ENCODE measurements at regions not wholly inside any gene's neighbourhood (a gene's known extent, or its start where the extent isn't known, plus 50 kb on each side); places are given as distances from the start of the nearest gene placed in this dataset.

DNA sequence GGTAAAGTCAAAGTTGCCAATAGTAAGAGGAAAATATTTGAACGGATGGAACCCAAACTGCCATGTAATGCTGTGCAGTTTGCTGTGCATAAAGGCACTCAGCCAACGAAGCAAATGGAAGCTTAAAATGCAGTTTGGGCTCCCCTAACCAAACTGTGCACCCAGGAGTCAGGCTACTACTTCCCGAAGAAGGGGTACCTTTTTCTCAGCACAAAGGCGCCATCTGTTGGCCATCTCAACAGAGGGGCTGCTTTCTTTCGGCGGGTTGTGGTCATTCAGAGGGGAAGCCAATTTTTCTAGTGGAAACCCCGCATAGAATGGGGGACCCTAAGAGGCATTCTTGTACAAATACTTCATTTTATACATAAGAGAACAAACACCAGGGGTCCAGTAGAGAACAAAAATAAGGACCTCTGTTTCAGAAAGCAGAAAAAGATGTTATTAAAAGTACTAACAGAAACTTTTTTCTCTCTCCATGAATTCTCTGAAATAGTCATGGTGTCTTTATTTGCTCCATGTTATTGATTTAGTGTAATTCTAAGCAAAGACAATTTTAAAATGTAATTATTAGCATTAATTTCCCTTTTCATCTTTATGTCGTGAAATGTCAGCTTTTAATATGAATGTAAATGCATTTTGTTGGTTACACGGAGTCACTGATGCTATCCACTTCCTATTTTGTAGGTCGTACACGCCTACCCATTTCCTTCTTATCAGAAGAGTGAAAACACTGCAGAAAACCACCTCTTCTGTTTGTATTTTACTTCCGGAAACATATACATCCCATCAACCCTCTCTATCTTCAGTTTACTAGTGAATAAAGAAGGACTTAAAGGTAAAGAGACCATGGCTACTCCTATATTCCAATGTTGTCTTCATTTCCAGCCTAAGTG lies 453.3 kb downstream of the KCNJ2 start:
- TF ChIP-seq, protein P1, sequence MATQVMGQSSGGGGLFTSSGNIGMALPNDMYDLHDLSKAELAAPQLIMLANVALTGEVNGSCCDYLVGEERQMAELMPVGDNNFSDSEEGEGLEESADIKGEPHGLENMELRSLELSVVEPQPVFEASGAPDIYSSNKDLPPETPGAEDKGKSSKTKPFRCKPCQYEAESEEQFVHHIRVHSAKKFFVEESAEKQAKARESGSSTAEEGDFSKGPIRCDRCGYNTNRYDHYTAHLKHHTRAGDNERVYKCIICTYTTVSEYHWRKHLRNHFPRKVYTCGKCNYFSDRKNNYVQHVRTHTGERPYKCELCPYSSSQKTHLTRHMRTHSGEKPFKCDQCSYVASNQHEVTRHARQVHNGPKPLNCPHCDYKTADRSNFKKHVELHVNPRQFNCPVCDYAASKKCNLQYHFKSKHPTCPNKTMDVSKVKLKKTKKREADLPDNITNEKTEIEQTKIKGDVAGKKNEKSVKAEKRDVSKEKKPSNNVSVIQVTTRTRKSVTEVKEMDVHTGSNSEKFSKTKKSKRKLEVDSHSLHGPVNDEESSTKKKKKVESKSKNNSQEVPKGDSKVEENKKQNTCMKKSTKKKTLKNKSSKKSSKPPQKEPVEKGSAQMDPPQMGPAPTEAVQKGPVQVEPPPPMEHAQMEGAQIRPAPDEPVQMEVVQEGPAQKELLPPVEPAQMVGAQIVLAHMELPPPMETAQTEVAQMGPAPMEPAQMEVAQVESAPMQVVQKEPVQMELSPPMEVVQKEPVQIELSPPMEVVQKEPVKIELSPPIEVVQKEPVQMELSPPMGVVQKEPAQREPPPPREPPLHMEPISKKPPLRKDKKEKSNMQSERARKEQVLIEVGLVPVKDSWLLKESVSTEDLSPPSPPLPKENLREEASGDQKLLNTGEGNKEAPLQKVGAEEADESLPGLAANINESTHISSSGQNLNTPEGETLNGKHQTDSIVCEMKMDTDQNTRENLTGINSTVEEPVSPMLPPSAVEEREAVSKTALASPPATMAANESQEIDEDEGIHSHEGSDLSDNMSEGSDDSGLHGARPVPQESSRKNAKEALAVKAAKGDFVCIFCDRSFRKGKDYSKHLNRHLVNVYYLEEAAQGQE (IDR thresholded peaks at IDR 0.05; ENCODE audit: low read depth) = no peak
- TF ChIP-seq EP300 (IDR thresholded peaks at IDR 0.05; ENCODE audit: borderline replicate concordance) (no peak), RAD21 (IDR thresholded peaks at IDR 0.05; ENCODE audit: low read depth) (peak; percentile 92), ZBTB7A (IDR thresholded peaks at IDR 0.05; ENCODE audit: low read depth) (no peak), FOXM1 (IDR thresholded peaks at IDR 0.05; ENCODE audit: borderline replicate concordance, low read depth) (no peak), NFIC (IDR thresholded peaks at IDR 0.05) (no peak), TAF1 (IDR thresholded peaks at IDR 0.05; ENCODE audit: low read depth) (no peak)
- TF ChIP-seq, protein P2, sequence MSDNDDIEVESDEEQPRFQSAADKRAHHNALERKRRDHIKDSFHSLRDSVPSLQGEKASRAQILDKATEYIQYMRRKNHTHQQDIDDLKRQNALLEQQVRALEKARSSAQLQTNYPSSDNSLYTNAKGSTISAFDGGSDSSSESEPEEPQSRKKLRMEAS (IDR thresholded peaks at IDR 0.05) = no peak

DNA sequence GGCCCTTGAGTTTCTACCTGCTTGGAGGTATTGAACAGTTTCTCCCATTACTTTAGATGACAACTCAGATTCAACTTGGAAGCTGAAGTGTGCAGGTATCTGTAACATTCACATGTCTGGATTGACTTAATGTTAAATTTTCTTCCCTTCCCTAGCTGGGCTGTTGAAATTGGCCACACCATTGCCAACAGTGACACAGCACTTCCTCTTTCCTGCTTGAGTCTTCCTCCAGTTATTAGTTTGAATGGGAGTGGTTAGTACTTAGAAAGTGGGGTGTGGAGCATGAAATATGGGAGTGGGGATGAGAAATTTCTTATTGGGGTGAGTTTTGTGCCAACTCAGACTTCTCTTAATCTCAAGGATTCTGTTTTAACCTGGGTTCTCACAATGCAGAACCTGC lies 454.9 kb downstream of the KCNJ2 start:
- TF ChIP-seq EP300 (IDR thresholded peaks at IDR 0.05; ENCODE audit: borderline replicate concordance) (no peak), CEBPB (IDR thresholded peaks at IDR 0.05) (no peak)
- TF ChIP-seq, protein P1 (IDR thresholded peaks at IDR 0.05; ENCODE audit: low read depth) = no peak

DNA sequence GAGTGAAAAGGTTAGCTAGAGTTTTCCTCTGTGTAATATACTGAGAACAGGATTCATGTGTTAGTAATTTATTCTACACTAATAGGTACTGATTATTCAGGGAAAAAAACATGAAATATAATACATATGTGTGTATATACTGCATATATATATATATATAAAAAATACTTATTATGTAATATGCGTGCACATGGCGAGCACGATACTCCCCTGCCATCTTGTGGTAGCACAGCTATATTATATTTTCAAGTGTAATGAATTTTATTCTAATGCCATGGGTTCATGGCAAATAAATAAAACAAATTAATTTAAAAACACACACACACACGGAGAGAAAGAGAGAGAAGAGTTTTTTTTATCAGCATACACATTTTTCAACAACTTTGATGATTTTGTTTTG lies 460.6 kb downstream of the KCNJ2 start:
- peak; percentile 39; the same call in 1 of the 2 replicates for TF ChIP-seq RAD21 (IDR thresholded peaks at IDR 0.05; ENCODE audit: low read depth)
- no peak for TF ChIP-seq FOXM1 (IDR thresholded peaks at IDR 0.05; ENCODE audit: borderline replicate concordance, low read depth)

DNA sequence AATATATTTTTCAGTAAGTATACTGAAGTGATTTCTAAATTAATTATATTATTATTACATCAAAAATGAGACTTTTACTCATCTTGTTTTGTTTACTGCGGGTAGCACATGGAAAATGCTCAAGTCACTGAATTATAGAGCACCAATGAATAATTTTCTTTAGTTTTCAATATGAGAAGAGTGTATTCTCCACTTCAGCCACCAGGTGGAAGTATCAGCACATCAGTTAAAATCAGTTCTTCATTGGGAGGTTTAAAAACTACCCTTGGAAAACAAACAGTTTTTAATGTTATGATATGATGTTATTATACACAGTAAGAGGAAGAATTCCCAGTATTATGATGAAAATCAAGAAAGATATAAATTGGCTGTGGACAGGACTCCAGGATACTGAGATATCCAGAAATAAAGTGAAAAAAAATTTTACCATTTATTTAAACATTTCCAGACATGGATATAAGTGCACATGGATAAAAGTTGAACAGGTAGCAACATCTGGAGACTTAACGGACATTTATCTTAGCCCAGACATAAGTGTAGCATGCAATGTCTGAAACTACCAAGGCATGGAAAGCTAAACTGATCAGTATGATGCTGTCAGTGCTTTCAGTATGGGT lies 467.3 kb downstream of the KCNJ2 start:
- TF ChIP-seq CEBPB (IDR thresholded peaks at IDR 0.05) = no peak
- TF ChIP-seq EP300 (IDR thresholded peaks at IDR 0.05; ENCODE audit: borderline replicate concordance) = no peak
- TF ChIP-seq, protein P3, sequence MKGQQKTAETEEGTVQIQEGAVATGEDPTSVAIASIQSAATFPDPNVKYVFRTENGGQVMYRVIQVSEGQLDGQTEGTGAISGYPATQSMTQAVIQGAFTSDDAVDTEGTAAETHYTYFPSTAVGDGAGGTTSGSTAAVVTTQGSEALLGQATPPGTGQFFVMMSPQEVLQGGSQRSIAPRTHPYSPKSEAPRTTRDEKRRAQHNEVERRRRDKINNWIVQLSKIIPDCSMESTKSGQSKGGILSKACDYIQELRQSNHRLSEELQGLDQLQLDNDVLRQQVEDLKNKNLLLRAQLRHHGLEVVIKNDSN (IDR thresholded peaks at IDR 0.05) = no peak
- no peak for TF ChIP-seq EGR1 (IDR thresholded peaks at IDR 0.05)
- TF ChIP-seq RAD21 (IDR thresholded peaks at IDR 0.05; ENCODE audit: low read depth) = peak; percentile 92
- no peak for TF ChIP-seq TEAD4 (IDR thresholded peaks at IDR 0.05)
- TF ChIP-seq, protein P1 (IDR thresholded peaks at IDR 0.05; ENCODE audit: low read depth) = no peak

DNA sequence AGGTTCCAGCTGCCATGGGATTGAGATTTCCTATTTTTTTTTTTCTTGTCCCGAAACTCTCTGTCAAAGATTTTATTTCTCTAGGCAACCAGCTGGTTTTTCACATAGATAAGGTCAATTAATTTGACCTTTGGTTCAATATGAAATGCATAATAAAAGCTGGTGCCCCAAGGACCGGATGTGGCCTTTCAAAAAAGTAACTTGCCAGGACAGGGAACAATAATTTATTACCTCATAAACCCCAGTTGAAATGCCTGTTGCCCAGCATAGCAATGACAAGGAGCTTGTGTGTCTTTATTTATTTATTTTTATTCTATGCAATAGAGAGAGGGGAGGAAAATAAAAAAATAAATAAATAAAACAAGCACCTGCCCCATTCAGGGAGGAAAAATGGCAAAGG lies 472.7 kb downstream of the KCNJ2 start:
- TF ChIP-seq, protein P3 (IDR thresholded peaks at IDR 0.05) = no peak
- TF ChIP-seq TCF12 (IDR thresholded peaks at IDR 0.05; ENCODE audit: low read depth) = peak; percentile 57; the same call in 1 of the 2 replicates
- no peak for TF ChIP-seq TEAD4 (IDR thresholded peaks at IDR 0.05)
- no peak for TF ChIP-seq EGR1 (IDR thresholded peaks at IDR 0.05)
- TF ChIP-seq CREB1 (IDR thresholded peaks at IDR 0.05; ENCODE audit: low read depth) = no peak
- no peak for TF ChIP-seq TAF1 (IDR thresholded peaks at IDR 0.05; ENCODE audit: low read depth)
- TF ChIP-seq NFIC (IDR thresholded peaks at IDR 0.05) = no peak
- TF ChIP-seq EP300 (IDR thresholded peaks at IDR 0.05; ENCODE audit: borderline replicate concordance) = peak; percentile 77
- TF ChIP-seq RAD21 (IDR thresholded peaks at IDR 0.05; ENCODE audit: low read depth) = no peak
- no peak for TF ChIP-seq CEBPB (IDR thresholded peaks at IDR 0.05)
- no peak for TF ChIP-seq YY1 (IDR thresholded peaks at IDR 0.05; ENCODE audit: low read depth)
- TF ChIP-seq FOXM1 (IDR thresholded peaks at IDR 0.05; ENCODE audit: borderline replicate concordance, low read depth) = no peak; the same call in 1 of the 2 replicates
